PC-3 (cell line): ENCODE measurements at regions not wholly inside any gene's neighbourhood (a gene's known extent, or its start where the extent isn't known, plus 50 kb on each side); places are given as distances from the start of the nearest gene placed in this dataset.

Experiments
- ATAC-seq: fragments of 200-7000 bp; cut with Tn5 transposase; 2 replicates; pipeline ENCODE4 v1.9.1; 2020; ENCODE audit warnings: mild to moderate bottlenecking, moderate library complexity
- BruUV-seq: library from RNA; stranded (reverse); fragments of 400-500 nt; replicated peaks from 2 replicates; lab custom pipeline; 2021; lab: Mats Ljungman, UMichigan
- CTCF ChIA-PET: fragments of 300-600 bp; sonication (Branson Sonifier 250); formaldehyde crosslinking; loops from one replicate; lab custom pipeline; 2022; ENCODE audit warnings: antibody characterized with exemption; lab: Charles Lee
- POLR2A ChIA-PET: fragments of 300-600 bp; sonication (Branson Sonifier 250); formaldehyde crosslinking; loops from one replicate; lab custom pipeline; 2022; ENCODE audit warnings: antibody characterized with exemption; ENCODE audit not compliant: unreplicated experiment; lab: Charles Lee
- DNase-seq: peaks from one replicate; pipeline ENCODE4 v3.0.0-alpha.2; 2015
- H2AFZ ChIP-seq: fragments of 300-600 bp; sonication (generic); 2 replicates; pipeline ENCODE4 v1.6.0; 2016; ENCODE audit warnings: antibody characterized with exemption, low read length
- H3F3A ChIP-seq: fragments of 300-600 bp; sonication (generic); one replicate; pipeline ENCODE4 v1.6.0; 2017; ENCODE audit warnings: antibody characterized with exemption, low read length, control low read depth, mild to moderate bottlenecking; ENCODE audit not compliant: unreplicated experiment
- H3K27ac ChIP-seq: fragments of 300-600 bp; sonication (generic); 2 replicates; pipeline ENCODE4 v1.5.1; 2016; ENCODE audit warnings: mild to moderate bottlenecking, low read length
- H3K27me3 ChIP-seq: fragments of 300-600 bp; sonication (generic); 2 replicates; pipeline ENCODE4 v1.6.1; 2016; ENCODE audit warnings: low read length, mixed read lengths
- H3K36me3 ChIP-seq: fragments of 300-600 bp; sonication (generic); 2 replicates; pipeline ENCODE4 v1.6.1; 2016; ENCODE audit warnings: low read depth, mixed run types, low read length, mixed read lengths
- H3K4me1 ChIP-seq: fragments of 300-600 bp; sonication (generic); 2 replicates; pipeline ENCODE4 v1.5.1; 2016; ENCODE audit warnings: low read length; ENCODE audit not compliant: insufficient read depth
- H3K4me2 ChIP-seq: fragments of 300-600 bp; sonication (generic); 2 replicates; pipeline ENCODE4 v1.6.0; 2016; ENCODE audit warnings: low read length
- H3K4me3 ChIP-seq: fragments of 300-600 bp; sonication (generic); 2 replicates; pipeline ENCODE4 v1.5.1; 2016; ENCODE audit warnings: mild to moderate bottlenecking, low read length, mixed read lengths
- H3K79me2 ChIP-seq: fragments of 300-600 bp; sonication (generic); 2 replicates; pipeline ENCODE4 v1.6.1; 2017; ENCODE audit warnings: low read length, mixed read lengths
- H3K9ac ChIP-seq: fragments of 300-600 bp; sonication (generic); 2 replicates; pipeline ENCODE4 v1.6.0; 2016; ENCODE audit warnings: mild to moderate bottlenecking, low read length
- H3K9me2 ChIP-seq: fragments of 300-600 bp; sonication (generic); replicated peaks from 2 replicates; pipeline ENCODE4 v1.6.1; 2016; ENCODE audit warnings: mixed run types, low read length, mixed read lengths
- H3K9me3 ChIP-seq: fragments of 300-600 bp; sonication (generic); 2 replicates; pipeline ENCODE4 v1.6.1; 2016; ENCODE audit warnings: low read length, mixed read lengths
- H4K20me1 ChIP-seq: fragments of 300-600 bp; sonication (generic); 2 replicates; pipeline ENCODE4 v1.6.1; 2016; ENCODE audit warnings: low read length, mixed read lengths
- CTCF ChIP-seq: fragments of 300-600 bp; sonication (generic); conservative IDR thresholded peaks from 2 replicates; pipeline ENCODE4 v1.5.1; 2017; ENCODE audit warnings: antibody characterized with exemption, low read depth, mild to moderate bottlenecking, low read length
- EZH2 ChIP-seq: fragments of 300-600 bp; sonication (generic); IDR thresholded peaks from one replicate; pipeline ENCODE4 v1.6.1; 2017; ENCODE audit warnings: antibody characterized with exemption, mild to moderate bottlenecking, low read length; ENCODE audit not compliant: unreplicated experiment
- EZH2phosphoT487 ChIP-seq: fragments of 300-600 bp; sonication (generic); IDR thresholded peaks from 2 replicates; pipeline ENCODE4 v1.6.1; 2018; ENCODE audit warnings: mild to moderate bottlenecking, antibody characterized with exemption, low read length, borderline replicate concordance
- intact Hi-C: fragments of 100-400 bp; cut with micrococcal nuclease; formaldehyde crosslinking; loops from 2 replicates; pipeline ENCODE4 v1.9.0; 2023

GRCh38 chr3:190996181-190996775 is 133.8 kb upstream of the GMNC start:
- 0 out of 2 replicates have a peak, but pooled peaks cover 7% of the 10 kb centered on the region for H3K4me1 ChIP-seq
- H3K36me3 ChIP-seq = no peaks in the 10 kb centered on the region
- no peaks in the 10 kb centered on the region for H3K79me2 ChIP-seq
- CTCF ChIA-PET = no interaction called here
- POLR2A ChIA-PET = no interaction called here
- H3F3A ChIP-seq = no peaks in the 10 kb centered on the region
- DNase-seq = no peak
- TF ChIP-seq EZH2 = no peak
- no peak for TF ChIP-seq EZH2phosphoT487
- no peak for TF ChIP-seq CTCF
- no peaks in the 10 kb centered on the region for H3K9me3 ChIP-seq
- peak overlapping the region; percentile 31; the same call in 1 of the 2 replicates for H2AFZ ChIP-seq
- H3K4me3 ChIP-seq = no peak overlapping the region
- BruUV-seq = no TSS peak
- H4K20me1 ChIP-seq = no peaks in the 10 kb centered on the region
- H3K4me2 ChIP-seq = no peak overlapping the region
- no peak for ATAC-seq
- H3K9me2 ChIP-seq = no peaks in the 10 kb centered on the region
- H3K27me3 ChIP-seq = no peaks in the 10 kb centered on the region
- no peak overlapping the region for H3K27ac ChIP-seq
- intact Hi-C loops = no loop called here
- H3K9ac ChIP-seq = no peak overlapping the region

DNA sequence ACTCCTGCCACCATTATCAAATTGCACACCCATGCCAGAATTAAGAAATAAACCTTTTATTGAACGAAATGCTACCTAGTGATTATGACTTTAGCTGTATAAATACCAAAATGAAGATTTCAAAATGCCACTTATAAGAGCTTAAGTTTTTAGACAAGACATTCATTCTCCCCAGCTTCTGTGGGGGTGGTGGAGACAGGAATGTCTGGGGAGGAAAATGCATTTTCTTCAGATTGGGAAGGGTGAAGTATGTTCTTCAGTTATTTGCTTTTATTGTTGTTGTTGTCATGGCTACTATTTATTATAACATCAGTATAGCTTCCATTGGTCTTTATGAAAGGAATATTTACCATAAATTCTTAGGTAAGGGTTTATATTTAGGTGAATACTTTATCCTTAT is 132.7 kb upstream of the GMNC start:
- Histone ChIP-seq H2AFZ (no peak overlapping the region), H3K4me3 (no peak overlapping the region), H4K20me1 (no peaks in the 10 kb centered on the region), H3K36me3 (no peaks in the 10 kb centered on the region), H3K9me2 (no peaks in the 10 kb centered on the region), H3K9ac (no peak overlapping the region), H3K4me2 (no peak overlapping the region), H3K27ac (no peak overlapping the region), H3F3A (no peaks in the 10 kb centered on the region), H3K79me2 (no peaks in the 10 kb centered on the region), H3K27me3 (no peaks in the 10 kb centered on the region), H3K4me1 (0 out of 2 replicates have a peak, but pooled peaks cover 4% of the 10 kb centered on the region), H3K9me3 (no peaks in the 10 kb centered on the region)
- no peak for TF ChIP-seq CTCF
- no peak for TF ChIP-seq EZH2
- no peak for TF ChIP-seq EZH2phosphoT487
- no peak for DNase-seq
- intact Hi-C loops = no loop called here
- no peak for ATAC-seq
- CTCF ChIA-PET = no interaction called here
- POLR2A ChIA-PET = no interaction called here
- no TSS peak for BruUV-seq

DNA sequence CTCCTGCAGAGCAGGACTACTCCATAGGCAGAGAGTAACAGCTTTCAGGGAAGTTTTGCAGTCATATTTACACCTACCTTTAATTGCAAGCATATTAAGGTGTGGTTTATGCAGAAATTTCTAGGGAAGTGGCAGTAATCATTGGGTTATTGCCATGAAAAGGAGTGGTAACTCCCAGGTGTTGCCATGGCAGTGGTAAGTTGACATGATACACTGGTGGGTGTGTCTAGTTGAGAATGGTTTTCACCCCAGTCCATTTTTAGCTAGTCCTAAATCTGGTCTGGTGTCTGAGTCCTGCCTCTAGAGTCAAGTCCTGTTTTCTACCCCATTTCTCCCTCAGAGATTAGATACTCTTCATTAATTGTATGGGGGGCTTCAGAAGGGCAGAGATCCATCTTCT is 128.4 kb upstream of the GMNC start:
- Histone ChIP-seq H3K4me1 (no peaks in the 10 kb centered on the region), H3K4me2 (no peak overlapping the region), H3K36me3 (no peaks in the 10 kb centered on the region), H3K27ac (no peak overlapping the region), H3F3A (no peaks in the 10 kb centered on the region), H4K20me1 (no peaks in the 10 kb centered on the region), H3K9me2 (no peaks in the 10 kb centered on the region), H3K4me3 (no peak overlapping the region), H3K9me3 (no peaks in the 10 kb centered on the region), H2AFZ (no peak overlapping the region), H3K27me3 (no peaks in the 10 kb centered on the region), H3K79me2 (no peaks in the 10 kb centered on the region), H3K9ac (no peak overlapping the region)
- intact Hi-C loops = no loop called here
- ChIA-PET CTCF (no interaction called here), POLR2A (no interaction called here)
- no peak for TF ChIP-seq EZH2phosphoT487
- TF ChIP-seq EZH2 = no peak
- no peak for TF ChIP-seq CTCF
- no TSS peak for BruUV-seq
- DNase-seq (no peak), ATAC-seq (no peak)
